ENCODE measurements at regions not wholly inside any gene's neighbourhood (a gene's known extent, or its start where the extent isn't known, plus 50 kb on each side); places are given as distances from the start of the nearest gene placed in this dataset.
A peak's percentile ranks its signal among the peaks of the same experiment; 100 is the strongest.
"Not testable (repeated sequence)": the region's sequence is repeated elsewhere in the genome, so short reads cannot be mapped to it uniquely, and the experiment has no call there.

DNA sequence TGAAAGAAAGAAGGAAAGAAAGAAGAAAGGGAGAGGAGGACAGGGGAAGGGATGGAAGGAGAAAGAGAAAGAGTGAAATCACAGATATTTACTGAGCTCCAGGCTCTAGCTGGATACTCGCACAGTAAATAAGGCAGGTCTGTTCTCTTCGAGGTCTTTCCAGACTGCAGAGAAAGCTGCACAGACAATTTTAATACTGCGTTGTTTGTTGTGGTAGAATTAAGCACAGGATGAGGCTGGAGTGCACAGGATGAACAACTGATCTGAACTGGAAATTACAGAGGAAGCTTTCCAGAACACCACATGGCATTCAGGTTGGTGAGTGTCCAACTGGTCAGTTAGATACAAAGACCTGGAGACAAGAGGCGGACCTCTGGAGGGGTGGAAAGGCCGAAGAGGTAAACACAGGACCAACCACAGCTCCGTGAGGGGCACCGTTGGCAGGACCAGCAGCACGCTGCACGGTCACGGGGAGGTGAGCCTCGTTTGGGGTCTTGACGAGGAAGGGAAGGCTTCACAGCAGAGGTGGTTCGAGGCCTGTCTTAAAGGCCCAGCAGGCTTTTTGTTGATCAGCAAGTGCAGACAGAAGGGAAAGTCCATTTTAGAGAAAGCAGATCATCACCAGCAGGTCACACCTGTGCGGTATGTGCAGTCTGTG lies 121.7 kb downstream of the ATP6V0E2 start:
- not testable (repeated sequence) for DNase-seq (ENCODE audit: low spot score)

GRCh38 chr7:150000780-150001599 lies 127.2 kb downstream of the ATP6V0E2 start:
- not testable (repeated sequence) for DNase-seq (ENCODE audit: low spot score)

DNA sequence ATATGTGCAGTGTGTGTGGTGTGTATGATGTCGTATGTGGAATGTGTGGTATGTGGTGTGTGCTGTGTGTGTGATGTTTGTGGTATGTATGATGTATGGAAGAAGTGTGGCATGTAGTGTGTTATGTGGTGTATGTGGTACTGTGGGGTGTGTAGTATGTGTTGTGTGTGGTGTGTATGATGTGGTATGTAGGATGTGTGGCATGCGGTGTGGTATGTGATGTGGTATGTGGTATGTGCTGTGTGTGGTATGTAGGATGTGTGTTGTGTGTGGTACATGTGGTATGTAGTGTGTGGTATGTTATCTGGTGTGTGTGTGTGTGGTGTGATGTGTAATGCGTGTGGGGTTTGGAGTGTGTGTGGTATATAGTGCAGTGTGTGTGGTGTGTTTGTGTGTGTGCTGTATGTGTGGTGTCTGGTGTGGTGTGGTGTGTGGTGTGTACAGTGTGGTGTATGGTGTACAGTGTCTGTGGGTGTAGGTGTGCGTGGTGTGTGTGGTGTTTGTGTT lies 129.6 kb downstream of the ATP6V0E2 start:
- no peak for DNase-seq (ENCODE audit: low spot score)

DNA sequence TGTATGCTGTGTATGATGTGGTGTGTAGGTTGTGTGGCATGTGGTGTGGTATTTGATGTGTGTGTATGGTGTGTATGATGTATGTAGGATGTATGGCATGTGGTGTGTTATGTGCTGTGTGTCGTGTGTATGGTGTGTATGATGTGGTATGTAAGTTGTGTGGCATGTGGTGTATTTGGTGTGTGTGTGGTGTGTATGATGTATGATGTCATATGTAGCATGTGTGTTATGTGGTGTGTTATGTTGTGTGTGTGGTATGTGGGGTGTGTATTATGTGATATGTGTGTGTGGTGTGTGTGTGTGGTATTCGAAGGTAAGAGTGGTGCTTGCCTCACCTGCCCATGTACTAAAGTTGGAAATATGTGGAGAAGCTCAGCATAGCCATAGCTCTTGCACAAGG lies 130.2 kb downstream of the ATP6V0E2 start:
- DNase-seq (ENCODE audit: low spot score) = not testable (repeated sequence)

DNA sequence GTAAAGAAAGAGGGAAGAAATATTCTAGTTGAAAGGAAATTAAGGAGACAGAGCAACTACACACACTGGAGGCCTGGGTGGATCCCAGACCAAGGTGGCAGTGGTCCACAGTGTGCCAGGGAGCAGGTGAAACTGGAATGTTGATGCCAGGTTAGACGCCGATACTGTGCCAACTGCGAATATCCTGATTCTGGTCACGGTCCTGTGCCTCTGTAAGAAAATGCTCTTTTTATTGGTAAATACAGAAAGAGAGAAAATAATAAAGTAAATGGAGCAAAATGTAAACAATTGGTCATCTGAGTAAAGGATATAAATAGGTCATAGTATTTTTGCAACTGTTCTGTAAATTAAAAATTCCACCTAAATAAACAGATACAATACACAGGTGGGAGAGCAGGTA lies 131.1 kb downstream of the ATP6V0E2 start:
- not testable (repeated sequence) for DNase-seq (ENCODE audit: low spot score)

GRCh38 chr7:150009620-150010303 lies 136.0 kb downstream of the ATP6V0E2 start:
- DNase-seq (ENCODE audit: low spot score) = not testable (repeated sequence)

GRCh38 chr7:150016651-150017189 lies 143.0 kb downstream of the ATP6V0E2 start:
- DNase-seq (ENCODE audit: low spot score) = not testable (repeated sequence)

GRCh38 chr7:150020210-150020609 lies 146.4 kb downstream of the ATP6V0E2 start:
- not testable (repeated sequence) for DNase-seq (ENCODE audit: low spot score)

GRCh38 chr7:150024550-150025490 lies 151.1 kb downstream of the ATP6V0E2 start:
- not testable (repeated sequence) for DNase-seq (ENCODE audit: low spot score)

- DNase-seq (ENCODE audit: low spot score) = not testable (repeated sequence)
These were observed 152.0 kb downstream of the ATP6V0E2 start for GRCh38 chr7:150025802-150026201.

- not testable (repeated sequence) for DNase-seq (ENCODE audit: low spot score)
These were observed 154.7 kb downstream of the ATP6V0E2 start for GRCh38 chr7:150028344-150029012.

GRCh38 chr7:150029013-150029389 lies 155.2 kb downstream of the ATP6V0E2 start:
- not testable (repeated sequence) for DNase-seq (ENCODE audit: low spot score)

DNA sequence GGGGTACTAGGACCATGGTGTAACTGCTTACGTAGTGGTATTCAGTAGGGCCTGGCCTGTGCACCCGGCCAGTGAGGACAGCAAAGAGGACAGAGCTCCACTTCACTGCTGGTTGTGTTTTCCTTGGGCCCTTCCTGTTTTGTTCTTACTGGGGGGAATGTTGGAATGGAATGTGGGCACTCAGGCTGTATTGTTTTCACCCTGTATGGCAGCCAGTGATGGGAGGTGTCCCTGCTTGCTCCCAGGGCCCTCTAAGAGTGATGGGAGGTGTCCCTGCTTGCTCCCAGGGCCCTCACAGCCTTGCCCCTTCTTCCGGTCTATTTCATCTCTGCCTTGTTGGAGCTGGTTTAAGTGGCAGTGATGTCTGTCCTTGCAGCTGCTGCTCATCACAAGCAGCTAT lies 158.0 kb downstream of the ATP6V0E2 start:
- not testable (repeated sequence) for DNase-seq (ENCODE audit: low spot score)

- not testable (repeated sequence) for DNase-seq (ENCODE audit: low spot score)
These were observed 159.9 kb downstream of the ATP6V0E2 start for GRCh38 chr7:150033711-150034110.

GRCh38 chr7:150035769-150036168 lies 162.0 kb downstream of the ATP6V0E2 start:
- not testable (repeated sequence) for DNase-seq (ENCODE audit: low spot score)

DNA sequence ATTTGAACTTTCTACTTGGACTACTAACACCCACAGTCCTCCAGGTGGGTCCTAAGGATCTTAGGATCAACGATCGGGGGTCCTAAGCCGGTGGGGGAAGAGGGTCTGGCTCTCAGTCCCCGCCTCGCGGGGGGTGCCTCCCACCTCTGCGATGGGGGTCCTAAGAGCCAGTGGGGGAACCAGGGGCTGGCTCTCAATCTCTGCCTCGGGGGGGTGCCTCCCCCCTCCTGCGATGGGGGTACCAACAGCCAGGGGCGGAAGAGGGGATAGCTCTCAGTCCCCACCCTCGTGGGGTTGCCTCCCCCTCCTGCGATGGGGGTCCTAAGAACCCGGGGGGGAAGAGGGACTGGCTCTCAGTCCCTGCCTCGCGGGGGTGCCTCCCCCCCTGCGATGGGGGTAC lies 165.3 kb downstream of the ATP6V0E2 start:
- DNase-seq (ENCODE audit: low spot score) = not testable (repeated sequence)

DNA sequence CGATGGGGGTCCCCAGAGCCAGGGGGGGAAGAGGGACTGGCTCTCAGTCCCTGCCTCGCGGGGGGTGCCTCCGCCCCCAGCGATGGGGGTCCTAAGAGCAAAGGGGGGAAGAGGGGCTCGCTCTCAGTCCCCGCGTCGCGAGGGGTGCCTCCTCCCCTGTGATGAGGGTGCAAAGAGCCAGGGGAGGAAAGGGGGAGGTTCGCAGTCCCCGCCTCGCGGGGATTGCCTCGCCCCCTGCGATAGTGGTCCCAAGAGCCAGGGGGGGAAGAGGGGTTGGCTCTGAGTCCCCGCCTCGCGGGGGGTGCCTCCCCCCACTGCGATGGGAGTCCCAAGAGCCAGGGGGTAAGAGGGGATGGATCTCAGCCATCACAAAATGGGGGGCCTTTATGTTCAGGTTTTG lies 168.5 kb downstream of the ATP6V0E2 start:
- not testable (repeated sequence) for DNase-seq (ENCODE audit: low spot score)

DNA sequence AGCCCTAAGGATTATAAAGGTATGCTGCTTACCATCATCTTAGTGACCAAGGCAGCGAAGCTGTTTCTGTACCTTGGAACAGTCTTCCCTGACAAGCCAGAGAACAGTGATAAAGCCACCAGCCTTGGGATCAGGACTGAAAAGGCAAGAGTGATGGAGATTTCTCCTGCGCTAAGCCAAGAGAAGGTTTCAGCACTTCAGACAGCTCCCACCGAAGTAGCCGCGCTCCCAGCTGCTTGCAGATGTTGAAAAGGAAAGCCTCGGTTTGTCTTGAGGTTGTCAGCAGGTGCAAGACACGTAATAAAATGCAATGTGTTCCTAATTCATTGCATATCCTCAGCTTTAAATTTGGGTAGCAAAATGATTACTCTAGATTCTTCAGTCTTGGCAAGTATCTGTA lies 171.0 kb downstream of the ATP6V0E2 start:
- peak; percentile 40 for DNase-seq (ENCODE audit: low spot score)

GRCh38 chr7:150045596-150045995 lies 171.8 kb downstream of the ATP6V0E2 start:
- DNase-seq (ENCODE audit: low spot score) = not testable (repeated sequence)

Data from umbilical cord (tissue), 1 donor.